Stimulated activated CD4-positive, alpha-beta T cell treated with anti-CD3 and anti-CD28 coated beads, Interleukin-15, amount 100 ng/mL, for 24 hours (primary cell): ENCODE measurements at regions not wholly inside any gene's neighbourhood (a gene's known extent, or its start where the extent isn't known, plus 50 kb on each side); places are given as distances from the start of the nearest gene placed in this dataset.
"Not testable (repeated sequence)": the region's sequence is repeated elsewhere in the genome, so short reads cannot be mapped to it uniquely, and the experiment has no call there.

Experiments used
- DNase-seq: peaks from one replicate; pipeline ENCODE4 v3.0.0-alpha.2; 2020

- no peak for DNase-seq
Observed at GRCh38 chr12:124194264-124194892, 100.5 kb upstream of the RFLNA start.

GRCh38 chr12:124194893-124195566 is 99.9 kb upstream of the RFLNA start:
- DNase-seq: no peak

GRCh38 chr12:124195567-124195942 is 99.3 kb upstream of the RFLNA start:
- no peak for DNase-seq

- DNase-seq: no peak
Observed at GRCh38 chr12:124196236-124196635, 98.7 kb upstream of the RFLNA start.

- DNase-seq: no peak
Observed at GRCh38 chr12:124201248-124201647, 93.6 kb upstream of the RFLNA start.

GRCh38 chr12:124203176-124203575 is 91.7 kb upstream of the RFLNA start:
- DNase-seq: no peak

GRCh38 chr12:124205405-124205804 is 89.5 kb upstream of the RFLNA start:
- no peak for DNase-seq

- DNase-seq: no peak
Observed at GRCh38 chr12:124207049-124207448, 87.8 kb upstream of the RFLNA start.

- DNase-seq: no peak
Observed at GRCh38 chr12:124207617-124208016, 87.3 kb upstream of the RFLNA start.

- no peak for DNase-seq
Observed at GRCh38 chr12:124208489-124208888, 86.4 kb upstream of the RFLNA start.

- no peak for DNase-seq
Observed at GRCh38 chr12:124210991-124211577, 83.8 kb upstream of the RFLNA start.

- DNase-seq: no peak
Observed at GRCh38 chr12:124211753-124212152, 83.1 kb upstream of the RFLNA start.

GRCh38 chr12:124213666-124214347 is 81.1 kb upstream of the RFLNA start:
- DNase-seq: no peak

- DNase-seq: no peak
Observed at GRCh38 chr12:124214574-124214973, 80.3 kb upstream of the RFLNA start.

GRCh38 chr12:124216966-124217365 is 77.9 kb upstream of the RFLNA start:
- DNase-seq: no peak

GRCh38 chr12:124217508-124218242 is 77.2 kb upstream of the RFLNA start:
- DNase-seq: no peak

- no peak for DNase-seq
Observed at GRCh38 chr12:124218243-124218560, 76.7 kb upstream of the RFLNA start.

GRCh38 chr12:124218650-124219049 is 76.2 kb upstream of the RFLNA start:
- not testable (repeated sequence) for DNase-seq

- DNase-seq: no peak
Observed at GRCh38 chr12:124222368-124223245, 72.3 kb upstream of the RFLNA start.

- DNase-seq: peak; percentile 59
Observed at GRCh38 chr12:124223733-124224138, 71.2 kb upstream of the RFLNA start.

GRCh38 chr12:124224535-124225110 is 70.3 kb upstream of the RFLNA start:
- no peak for DNase-seq

- DNase-seq: no peak
Observed at GRCh38 chr12:124225730-124226129, 69.2 kb upstream of the RFLNA start.
